ENCODE measurements at regions not wholly inside any gene's neighbourhood (a gene's known extent, or its start where the extent isn't known, plus 50 kb on each side); places are given as distances from the start of the nearest gene placed in this dataset.
A peak's percentile ranks its signal among the peaks of the same experiment; 100 is the strongest.
"Not testable (repeated sequence)": the region's sequence is repeated elsewhere in the genome, so short reads cannot be mapped to it uniquely, and the experiment has no call there.

GRCh38 chr3:20305647-20306046, 119.6 kb upstream of the SGO1 start:
- CTCF ChIA-PET, result interaction anchor here (0.7 kb wide), 1 partner anchor 184 kb away, joined by 4 read pairs; no protein-coding TSS in a partner anchor
- DNase-seq (ENCODE audit: extremely low spot score), result no peak
- POLR2A ChIA-PET, result no interaction called here
- TF ChIP-seq FOXA1 (IDR thresholded peaks at IDR 0.05) (no peak), ARNT (IDR thresholded peaks at IDR 0.05) (no peak), L3MBTL2 (conservative IDR thresholded peaks at IDR 0.05) (no peak), SP1 (IDR thresholded peaks at IDR 0.05) (no peak), NFRKB (IDR thresholded peaks at IDR 0.05) (no peak), FOXK2 (IDR thresholded peaks at IDR 0.05) (no peak), TARDBP (IDR thresholded peaks at IDR 0.05) (no peak), LEF1 (IDR thresholded peaks at IDR 0.05; ENCODE audit: borderline replicate concordance) (no peak), SUZ12 (IDR thresholded peaks at IDR 0.05) (no peak), ZNF384 (IDR thresholded peaks at IDR 0.05) (no peak), BHLHE40 (IDR thresholded peaks at IDR 0.05; ENCODE audit: borderline replicate concordance) (no peak), HDGF (IDR thresholded peaks at IDR 0.05; ENCODE audit: borderline replicate concordance) (no peak), FOXM1 (IDR thresholded peaks at IDR 0.05; ENCODE audit: borderline replicate concordance) (no peak), CTBP1 (IDR thresholded peaks at IDR 0.05; ENCODE audit: borderline replicate concordance) (no peak), ELF4 (IDR thresholded peaks at IDR 0.05) (no peak)
- TF ChIP-seq, protein P1, sequence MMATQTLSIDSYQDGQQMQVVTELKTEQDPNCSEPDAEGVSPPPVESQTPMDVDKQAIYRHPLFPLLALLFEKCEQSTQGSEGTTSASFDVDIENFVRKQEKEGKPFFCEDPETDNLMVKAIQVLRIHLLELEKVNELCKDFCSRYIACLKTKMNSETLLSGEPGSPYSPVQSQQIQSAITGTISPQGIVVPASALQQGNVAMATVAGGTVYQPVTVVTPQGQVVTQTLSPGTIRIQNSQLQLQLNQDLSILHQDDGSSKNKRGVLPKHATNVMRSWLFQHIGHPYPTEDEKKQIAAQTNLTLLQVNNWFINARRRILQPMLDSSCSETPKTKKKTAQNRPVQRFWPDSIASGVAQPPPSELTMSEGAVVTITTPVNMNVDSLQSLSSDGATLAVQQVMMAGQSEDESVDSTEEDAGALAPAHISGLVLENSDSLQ (IDR thresholded peaks at IDR 0.05), result no peak

GRCh38 chr3:20302766-20303165, 116.8 kb upstream of the SGO1 start:
- DNase-seq (ENCODE audit: extremely low spot score), result no peak
- ChIA-PET POLR2A (no interaction called here), CTCF (interaction anchor here (0.5 kb wide), 1 partner anchor 84 kb away, joined by 5 read pairs; no protein-coding TSS in a partner anchor)
- no peak for TF ChIP-seq L3MBTL2 (conservative IDR thresholded peaks at IDR 0.05)
- TF ChIP-seq ZNF384 (IDR thresholded peaks at IDR 0.05), result no peak
- no peak for TF ChIP-seq LEF1 (IDR thresholded peaks at IDR 0.05; ENCODE audit: borderline replicate concordance)

GRCh38 chr3:20288050-20288449, 102.0 kb upstream of the SGO1 start:
- DNase-seq (ENCODE audit: extremely low spot score), result no peak
- ChIA-PET CTCF (no interaction called here), POLR2A (no interaction called here)
- TF ChIP-seq HDGF (IDR thresholded peaks at IDR 0.05; ENCODE audit: borderline replicate concordance), result no peak
- TF ChIP-seq NFRKB (IDR thresholded peaks at IDR 0.05), result no peak
- TF ChIP-seq CTBP1 (IDR thresholded peaks at IDR 0.05; ENCODE audit: borderline replicate concordance), result no peak
- no peak for TF ChIP-seq FOXA1 (IDR thresholded peaks at IDR 0.05)
- no peak for TF ChIP-seq FOXK2 (IDR thresholded peaks at IDR 0.05)
- no peak for TF ChIP-seq ZNF384 (IDR thresholded peaks at IDR 0.05)
- no peak for TF ChIP-seq FOXM1 (IDR thresholded peaks at IDR 0.05; ENCODE audit: borderline replicate concordance)

GRCh38 chr3:20280257-20280656, 94.3 kb upstream of the SGO1 start:
- DNase-seq (ENCODE audit: extremely low spot score), result no peak
- no peak for TF ChIP-seq ELF4 (IDR thresholded peaks at IDR 0.05)
- 0 out of 2 replicates have a peak, but pooled peaks have one; percentile 23 for TF ChIP-seq ZNF384 (IDR thresholded peaks at IDR 0.05)
- POLR2A ChIA-PET, result no interaction called here
- CTCF ChIA-PET, result interaction anchor here (0.8 kb wide), 1 partner anchor 55 kb away, joined by 3 read pairs; no protein-coding TSS in a partner anchor

- DNase-seq (ENCODE audit: extremely low spot score); CTCF ChIA-PET; POLR2A ChIA-PET: not testable (repeated sequence)
Observed at GRCh38 chr3:20265977-20266376, 80.0 kb upstream of the SGO1 start.

- TF ChIP-seq SP1 (IDR thresholded peaks at IDR 0.05), result no peak
- TF ChIP-seq NFRKB (IDR thresholded peaks at IDR 0.05), result no peak
- TF ChIP-seq SUZ12 (IDR thresholded peaks at IDR 0.05), result no peak
- no peak for TF ChIP-seq FOXK2 (IDR thresholded peaks at IDR 0.05)
- TF ChIP-seq CTBP1 (IDR thresholded peaks at IDR 0.05; ENCODE audit: borderline replicate concordance), result no peak
- no peak for TF ChIP-seq ELF4 (IDR thresholded peaks at IDR 0.05)
- no peak for TF ChIP-seq HDGF (IDR thresholded peaks at IDR 0.05; ENCODE audit: borderline replicate concordance)
- TF ChIP-seq ARNT (IDR thresholded peaks at IDR 0.05), result no peak
- no peak for TF ChIP-seq TARDBP (IDR thresholded peaks at IDR 0.05)
- TF ChIP-seq BHLHE40 (IDR thresholded peaks at IDR 0.05; ENCODE audit: borderline replicate concordance), result no peak
- no peak for TF ChIP-seq FOXA1 (IDR thresholded peaks at IDR 0.05)
- TF ChIP-seq, protein P1 (IDR thresholded peaks at IDR 0.05), result no peak
- TF ChIP-seq ZNF384 (IDR thresholded peaks at IDR 0.05), result no peak
- TF ChIP-seq LEF1 (IDR thresholded peaks at IDR 0.05; ENCODE audit: borderline replicate concordance), result no peak
- TF ChIP-seq L3MBTL2 (conservative IDR thresholded peaks at IDR 0.05), result no peak
- no peak for TF ChIP-seq FOXM1 (IDR thresholded peaks at IDR 0.05; ENCODE audit: borderline replicate concordance)
- ChIA-PET POLR2A (no interaction called here), CTCF (no interaction called here)
- no peak for DNase-seq (ENCODE audit: extremely low spot score)
Observed at GRCh38 chr3:20264900-20265567, 79.0 kb upstream of the SGO1 start.

GRCh38 chr3:20258371-20258770, 72.4 kb upstream of the SGO1 start:
- no peak for TF ChIP-seq HDGF (IDR thresholded peaks at IDR 0.05; ENCODE audit: borderline replicate concordance)
- TF ChIP-seq NFRKB (IDR thresholded peaks at IDR 0.05), result no peak
- TF ChIP-seq FOXA1 (IDR thresholded peaks at IDR 0.05), result no peak
- TF ChIP-seq ARNT (IDR thresholded peaks at IDR 0.05), result no peak
- TF ChIP-seq L3MBTL2 (conservative IDR thresholded peaks at IDR 0.05), result no peak
- TF ChIP-seq, protein P1 (IDR thresholded peaks at IDR 0.05), result no peak
- no peak for TF ChIP-seq FOXM1 (IDR thresholded peaks at IDR 0.05; ENCODE audit: borderline replicate concordance)
- no peak for TF ChIP-seq BHLHE40 (IDR thresholded peaks at IDR 0.05; ENCODE audit: borderline replicate concordance)
- no peak for TF ChIP-seq SP1 (IDR thresholded peaks at IDR 0.05)
- no peak for TF ChIP-seq ZNF384 (IDR thresholded peaks at IDR 0.05)
- TF ChIP-seq FOXK2 (IDR thresholded peaks at IDR 0.05), result no peak
- TF ChIP-seq TARDBP (IDR thresholded peaks at IDR 0.05), result no peak
- no peak for TF ChIP-seq CTBP1 (IDR thresholded peaks at IDR 0.05; ENCODE audit: borderline replicate concordance)
- no peak for TF ChIP-seq LEF1 (IDR thresholded peaks at IDR 0.05; ENCODE audit: borderline replicate concordance)
- TF ChIP-seq SUZ12 (IDR thresholded peaks at IDR 0.05), result no peak
- TF ChIP-seq ELF4 (IDR thresholded peaks at IDR 0.05), result no peak
- CTCF ChIA-PET, result no interaction called here
- DNase-seq (ENCODE audit: extremely low spot score), result no peak
- POLR2A ChIA-PET, result no interaction called here

Measured in HEK293T (cell line).